ENCODE measurements at regions not wholly inside any gene's neighbourhood (a gene's known extent, or its start where the extent isn't known, plus 50 kb on each side); places are given as distances from the start of the nearest gene placed in this dataset.

DNA sequence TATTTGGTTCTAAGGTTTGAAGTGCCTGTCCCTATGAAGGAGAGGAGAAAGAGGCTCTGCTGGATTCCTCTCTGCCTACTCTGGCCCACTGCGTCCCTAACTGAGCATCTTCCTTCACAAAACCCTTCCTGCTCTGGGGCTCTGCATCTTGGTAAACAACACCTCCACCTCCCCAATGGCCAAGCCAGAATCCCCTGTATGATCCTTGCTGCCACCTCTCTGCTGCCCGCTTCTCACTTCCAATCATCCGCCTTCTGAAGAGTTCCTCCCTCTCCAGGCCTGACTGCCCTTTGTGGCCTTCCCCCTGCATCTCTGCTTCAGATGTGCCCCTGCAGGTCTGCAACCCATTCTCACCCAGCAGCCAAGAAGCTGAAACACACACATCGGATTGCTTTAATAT lies 110.6 kb upstream of the RPH3A start:
- Histone ChIP-seq H3K27ac (replicated peaks; ENCODE audit: low read length) (no peak overlapping the region), H2BK15ac (ENCODE audit: low read length) (no peak overlapping the region), H3K9ac (ENCODE audit: low read depth, low read length, poor library complexity) (no peak overlapping the region), H3K4me3 (ENCODE audit: low read length in 2 of 2) (no peak overlapping the region), H2BK120ac (ENCODE audit: low read depth, low read length) (no peak overlapping the region), H3K27me3 (ENCODE audit: control insufficient read depth in 3 of 3, insufficient read depth in 3 of 3, low read depth in 1 of 3, low read length in 3 of 3) (peaks cover 0 to 24% (median 0%) of the 10 kb centered on the region in 3 experiments), H4K91ac (ENCODE audit: low read depth, low read length, poor library complexity) (no peak overlapping the region), H3K9me3 (replicated peaks in 1 of 2; ENCODE audit: control insufficient read depth in 2 of 2, insufficient read depth in 1 of 2, low read depth in 1 of 2, low read length in 2 of 2) (no peaks in the 10 kb centered on the region), H2AK5ac (ENCODE audit: low read depth, low read length) (no peak overlapping the region), H2BK5ac (ENCODE audit: low read length) (no peak overlapping the region), H2BK12ac (ENCODE audit: low read length) (no peak overlapping the region), H3K4me2 (ENCODE audit: insufficient read depth, low read length, poor library complexity, severe bottlenecking) (no peak overlapping the region), H3K4me1 (ENCODE audit: control insufficient read depth in 2 of 2, insufficient read depth in 1 of 2, low read depth in 1 of 2, low read length in 2 of 2) (no peaks in the 10 kb centered on the region), H2AFZ (ENCODE audit: low read length) (no peak overlapping the region), H3K18ac (ENCODE audit: low read length) (no peak overlapping the region), H3K36me3 (replicated peaks in 1 of 2; ENCODE audit: control insufficient read depth in 2 of 2, insufficient read depth in 2 of 2, low read length in 2 of 2) (no peaks in the 10 kb centered on the region), H3K4ac (ENCODE audit: low read length) (no peak overlapping the region), H4K8ac (ENCODE audit: low read depth, low read length) (no peak overlapping the region), H3K79me1 (ENCODE audit: low read depth, low read length) (no peaks in the 10 kb centered on the region), H3K14ac (ENCODE audit: low read length) (no peak overlapping the region), H3K23ac (ENCODE audit: low read depth, low read length, poor library complexity) (no peak overlapping the region)
- no CpG with 5 or more reads among the region's 4 CpGs for WGBS, 2 donors (ENCODE audit: extremely low coverage in 2 of 2, insufficient read length in 2 of 2, insufficient replicate concordance in 1 of 2)
- DNase-seq (ENCODE audit: low spot score), result no peak

DNA sequence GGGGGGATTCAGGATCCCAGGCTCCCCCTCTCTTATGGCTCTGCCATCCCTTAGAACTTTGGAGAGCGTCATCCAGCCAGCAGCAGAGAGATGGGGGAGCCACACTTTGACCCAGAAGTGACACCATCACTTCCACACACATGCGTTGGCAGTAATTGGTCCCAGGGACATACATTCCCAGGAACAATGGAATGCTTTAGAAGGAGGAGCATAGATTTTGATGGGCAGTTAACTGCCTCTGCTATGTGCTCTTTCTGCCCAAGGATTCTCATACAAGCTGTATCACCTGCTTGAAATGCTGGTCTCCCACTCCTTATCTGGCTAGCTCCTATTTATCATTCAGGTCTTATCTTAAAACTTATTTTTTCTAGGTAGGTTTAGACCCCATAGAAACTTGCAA lies 109.0 kb upstream of the RPH3A start:
- WGBS, 2 donors (ENCODE audit: extremely low coverage in 2 of 2, insufficient read length in 2 of 2, insufficient replicate concordance in 1 of 2), result no CpG with 5 or more reads among the region's 2 CpGs
- H4K91ac ChIP-seq (ENCODE audit: low read depth, low read length, poor library complexity), result no peak overlapping the region
- no peak overlapping the region for H2AFZ ChIP-seq (ENCODE audit: low read length)
- no peak overlapping the region for H3K4ac ChIP-seq (ENCODE audit: low read length)
- no peak overlapping the region for H2BK120ac ChIP-seq (ENCODE audit: low read depth, low read length)
- no peak overlapping the region for H2AK5ac ChIP-seq (ENCODE audit: low read depth, low read length)
- no peak overlapping the region for H3K9ac ChIP-seq (ENCODE audit: low read depth, low read length, poor library complexity)
- H3K27me3 ChIP-seq (ENCODE audit: control insufficient read depth in 3 of 3, insufficient read depth in 3 of 3, low read depth in 1 of 3, low read length in 3 of 3), result peaks cover 0 to 15% (median 0%) of the 10 kb centered on the region in 3 experiments
- no peak overlapping the region for H3K18ac ChIP-seq (ENCODE audit: low read length)
- no peak overlapping the region for H2BK5ac ChIP-seq (ENCODE audit: low read length)
- H2BK15ac ChIP-seq (ENCODE audit: low read length), result no peak overlapping the region
- no peak overlapping the region for H3K14ac ChIP-seq (ENCODE audit: low read length)
- H3K4me3 ChIP-seq (ENCODE audit: low read length in 2 of 2), result no peak overlapping the region
- no peaks in the 10 kb centered on the region for H3K36me3 ChIP-seq (replicated peaks in 1 of 2; ENCODE audit: control insufficient read depth in 2 of 2, insufficient read depth in 2 of 2, low read length in 2 of 2)
- H3K4me2 ChIP-seq (ENCODE audit: insufficient read depth, low read length, poor library complexity, severe bottlenecking), result no peak overlapping the region
- no peak for DNase-seq (ENCODE audit: low spot score)
- H4K8ac ChIP-seq (ENCODE audit: low read depth, low read length), result no peak overlapping the region
- no peaks in the 10 kb centered on the region for H3K79me1 ChIP-seq (ENCODE audit: low read depth, low read length)
- no peaks in the 10 kb centered on the region for H3K4me1 ChIP-seq (ENCODE audit: control insufficient read depth in 2 of 2, insufficient read depth in 1 of 2, low read depth in 1 of 2, low read length in 2 of 2)
- no peak overlapping the region for H2BK12ac ChIP-seq (ENCODE audit: low read length)
- H3K23ac ChIP-seq (ENCODE audit: low read depth, low read length, poor library complexity), result no peak overlapping the region
- no peaks in the 10 kb centered on the region for H3K9me3 ChIP-seq (replicated peaks in 1 of 2; ENCODE audit: control insufficient read depth in 2 of 2, insufficient read depth in 1 of 2, low read depth in 1 of 2, low read length in 2 of 2)
- H3K27ac ChIP-seq (replicated peaks; ENCODE audit: low read length), result no peak overlapping the region

DNA sequence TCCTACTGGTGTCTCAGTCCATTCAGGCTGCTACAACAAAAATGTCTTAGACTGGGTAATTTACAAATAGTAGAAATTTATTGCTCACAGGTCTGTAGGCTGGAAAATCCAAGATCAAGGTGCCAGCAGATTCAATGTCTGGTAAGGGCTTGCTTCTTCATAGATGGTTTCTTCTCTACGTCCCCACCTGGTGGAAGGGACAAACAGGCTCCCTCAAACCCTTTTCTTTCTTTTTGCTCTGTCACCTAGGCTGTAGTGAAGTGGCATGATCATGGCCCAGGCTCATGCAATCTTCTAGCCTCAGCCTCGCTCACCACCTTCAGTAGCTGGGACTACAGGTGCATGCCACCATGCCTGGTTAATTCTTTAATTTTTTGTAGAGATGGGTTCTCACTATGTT lies 106.8 kb upstream of the RPH3A start:
- Histone ChIP-seq H3K79me1 (ENCODE audit: low read depth, low read length) (no peaks in the 10 kb centered on the region), H2AFZ (ENCODE audit: low read length) (no peak overlapping the region), H4K8ac (ENCODE audit: low read depth, low read length) (no peak overlapping the region), H3K4ac (ENCODE audit: low read length) (no peak overlapping the region), H3K27ac (replicated peaks; ENCODE audit: low read length) (no peak overlapping the region), H2BK5ac (ENCODE audit: low read length) (no peak overlapping the region), H3K27me3 (ENCODE audit: control insufficient read depth in 3 of 3, insufficient read depth in 3 of 3, low read depth in 1 of 3, low read length in 3 of 3) (peaks cover 0 to 15% (median 0%) of the 10 kb centered on the region in 3 experiments), H3K4me2 (ENCODE audit: insufficient read depth, low read length, poor library complexity, severe bottlenecking) (no peak overlapping the region), H3K36me3 (replicated peaks in 1 of 2; ENCODE audit: control insufficient read depth in 2 of 2, insufficient read depth in 2 of 2, low read length in 2 of 2) (no peaks in the 10 kb centered on the region), H2BK15ac (ENCODE audit: low read length) (no peak overlapping the region), H3K4me3 (ENCODE audit: low read length in 2 of 2) (no peak overlapping the region), H4K91ac (ENCODE audit: low read depth, low read length, poor library complexity) (no peak overlapping the region), H3K4me1 (ENCODE audit: control insufficient read depth in 2 of 2, insufficient read depth in 1 of 2, low read depth in 1 of 2, low read length in 2 of 2) (no peaks in the 10 kb centered on the region), H2BK12ac (ENCODE audit: low read length) (no peak overlapping the region), H2AK5ac (ENCODE audit: low read depth, low read length) (no peak overlapping the region), H3K23ac (ENCODE audit: low read depth, low read length, poor library complexity) (no peak overlapping the region), H3K14ac (ENCODE audit: low read length) (no peak overlapping the region), H3K9me3 (replicated peaks in 1 of 2; ENCODE audit: control insufficient read depth in 2 of 2, insufficient read depth in 1 of 2, low read depth in 1 of 2, low read length in 2 of 2) (no peaks in the 10 kb centered on the region), H2BK120ac (ENCODE audit: low read depth, low read length) (no peak overlapping the region), H3K18ac (ENCODE audit: low read length) (no peak overlapping the region), H3K9ac (ENCODE audit: low read depth, low read length, poor library complexity) (no peak overlapping the region)
- WGBS, 2 donors (ENCODE audit: extremely low coverage in 2 of 2, insufficient read length in 2 of 2, insufficient replicate concordance in 1 of 2), result no CpG with 5 or more reads among the region's 2 CpGs
- DNase-seq (ENCODE audit: low spot score), result no peak

DNA sequence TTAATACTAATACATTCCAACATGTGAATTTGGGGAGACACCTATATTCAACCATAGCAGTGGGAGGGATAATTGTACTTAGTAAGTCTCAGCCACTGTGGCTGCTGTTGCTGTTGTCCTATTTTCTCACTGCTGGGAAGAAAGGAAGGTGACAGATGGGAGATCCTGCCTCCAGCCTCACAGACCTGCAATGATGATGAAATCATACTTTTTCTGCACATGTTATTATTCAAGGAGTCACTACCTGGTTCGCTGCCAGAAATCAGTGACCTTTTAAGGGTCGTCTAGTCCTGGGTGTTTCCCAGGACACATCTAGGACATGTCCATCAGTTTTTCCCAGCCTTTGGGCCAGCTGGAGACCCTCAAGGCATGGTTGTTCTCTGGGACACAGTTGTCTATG lies 106.2 kb upstream of the RPH3A start:
- Histone ChIP-seq H3K4me1 (ENCODE audit: control insufficient read depth in 2 of 2, insufficient read depth in 1 of 2, low read depth in 1 of 2, low read length in 2 of 2) (no peaks in the 10 kb centered on the region), H4K8ac (ENCODE audit: low read depth, low read length) (no peak overlapping the region), H2BK12ac (ENCODE audit: low read length) (no peak overlapping the region), H3K27me3 (ENCODE audit: control insufficient read depth in 3 of 3, insufficient read depth in 3 of 3, low read depth in 1 of 3, low read length in 3 of 3) (peaks cover 0 to 15% (median 0%) of the 10 kb centered on the region in 3 experiments), H3K27ac (replicated peaks; ENCODE audit: low read length) (no peak overlapping the region), H2BK120ac (ENCODE audit: low read depth, low read length) (no peak overlapping the region), H3K36me3 (replicated peaks in 1 of 2; ENCODE audit: control insufficient read depth in 2 of 2, insufficient read depth in 2 of 2, low read length in 2 of 2) (no peaks in the 10 kb centered on the region), H3K9ac (ENCODE audit: low read depth, low read length, poor library complexity) (no peak overlapping the region), H3K9me3 (replicated peaks in 1 of 2; ENCODE audit: control insufficient read depth in 2 of 2, insufficient read depth in 1 of 2, low read depth in 1 of 2, low read length in 2 of 2) (no peaks in the 10 kb centered on the region), H3K18ac (ENCODE audit: low read length) (no peak overlapping the region), H3K4me2 (ENCODE audit: insufficient read depth, low read length, poor library complexity, severe bottlenecking) (no peak overlapping the region), H4K91ac (ENCODE audit: low read depth, low read length, poor library complexity) (no peak overlapping the region), H3K23ac (ENCODE audit: low read depth, low read length, poor library complexity) (no peak overlapping the region), H2AK5ac (ENCODE audit: low read depth, low read length) (no peak overlapping the region), H3K4me3 (ENCODE audit: low read length in 2 of 2) (no peak overlapping the region), H3K79me1 (ENCODE audit: low read depth, low read length) (no peaks in the 10 kb centered on the region), H2AFZ (ENCODE audit: low read length) (no peak overlapping the region), H2BK15ac (ENCODE audit: low read length) (no peak overlapping the region), H3K4ac (ENCODE audit: low read length) (no peak overlapping the region), H2BK5ac (ENCODE audit: low read length) (no peak overlapping the region), H3K14ac (ENCODE audit: low read length) (no peak overlapping the region)
- no peak for DNase-seq (ENCODE audit: low spot score)
- WGBS, 2 donors (ENCODE audit: extremely low coverage in 2 of 2, insufficient read length in 2 of 2, insufficient replicate concordance in 1 of 2), result no CpG with 5 or more reads among the region's 2 CpGs

Data from neuronal stem cell (in vitro differentiated cells).